ENCODE measurements at regions not wholly inside any gene's neighbourhood (a gene's known extent, or its start where the extent isn't known, plus 50 kb on each side); places are given as distances from the start of the nearest gene placed in this dataset.

- TF ChIP-seq CTCF (IDR thresholded peaks at IDR 0.05): no peak
- no peak for TF ChIP-seq POLR2A (IDR thresholded peaks at IDR 0.05)
- TF ChIP-seq EP300 (IDR thresholded peaks at IDR 0.05): no peak
- TF ChIP-seq POLR2AphosphoS5 (IDR thresholded peaks at IDR 0.05): no peak
Measured at GRCh38 chr6:113394729-113395128, 462.4 kb upstream of the MARCKS start.
